ENCODE measurements at regions not wholly inside any gene's neighbourhood (a gene's known extent, or its start where the extent isn't known, plus 50 kb on each side); places are given as distances from the start of the nearest gene placed in this dataset.
"Not testable (repeated sequence)": the region's sequence is repeated elsewhere in the genome, so short reads cannot be mapped to it uniquely, and the experiment has no call there.

DNA sequence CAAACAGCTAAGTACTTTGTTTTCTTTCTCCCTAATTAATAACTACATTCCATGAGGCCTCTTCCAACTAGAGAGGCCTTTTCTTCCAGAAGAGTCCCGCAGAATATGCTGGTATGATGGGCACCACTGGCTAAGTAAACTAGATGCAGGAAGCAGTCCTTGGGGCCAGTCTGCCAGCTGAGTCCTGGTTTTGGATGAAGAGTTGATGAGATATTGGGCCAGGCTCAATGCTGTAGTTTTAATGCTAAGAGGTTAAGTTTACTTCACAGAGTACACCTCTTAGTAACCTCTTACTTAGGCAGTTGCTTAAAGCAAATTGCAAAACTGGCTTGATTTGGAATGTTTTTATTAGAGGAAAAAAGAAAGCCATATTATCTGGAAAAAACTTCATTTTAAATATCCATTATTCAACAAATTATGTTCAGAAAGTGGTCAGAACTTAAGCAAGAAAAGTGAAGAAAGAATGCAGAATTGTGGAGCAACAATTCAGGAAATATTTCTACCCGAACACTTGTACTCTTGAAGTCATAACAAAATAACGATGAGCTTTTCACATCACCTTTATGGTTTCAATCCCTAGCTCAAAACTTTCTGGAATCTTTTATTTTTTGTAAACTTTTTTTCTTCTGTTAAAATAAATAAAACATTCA lies 178.4 kb upstream of the CDIN1 start:
- no peak for DNase-seq (ENCODE audit: low read depth, low spot score)

- no peak for DNase-seq (ENCODE audit: low read depth, low spot score)
These were observed 177.8 kb upstream of the CDIN1 start for GRCh38 chr15:36401586-36401966.

GRCh38 chr15:36403351-36403750 lies 176.1 kb upstream of the CDIN1 start:
- no peak for DNase-seq (ENCODE audit: low read depth, low spot score)

DNA sequence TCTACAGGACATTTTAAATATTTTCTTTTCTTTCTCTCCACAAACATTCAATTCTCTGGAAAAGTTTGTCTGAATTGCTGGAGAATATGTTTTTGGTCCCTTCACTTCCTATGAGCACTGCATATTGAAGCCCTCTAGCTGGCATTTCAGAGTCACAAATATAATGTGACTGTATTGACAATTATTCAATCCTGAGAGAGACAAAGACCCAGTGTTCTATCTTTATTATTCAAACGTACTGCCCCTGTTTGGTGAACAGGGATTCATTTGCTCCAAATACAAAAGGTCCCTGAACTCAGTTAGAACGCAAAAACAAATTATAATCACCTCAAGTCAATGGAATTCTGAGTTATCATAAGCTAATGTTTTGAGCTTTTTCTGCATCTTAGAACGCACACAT lies 173.1 kb upstream of the CDIN1 start:
- no peak for DNase-seq (ENCODE audit: low read depth, low spot score)

- DNase-seq (ENCODE audit: low read depth, low spot score): no peak
These were observed 172.5 kb upstream of the CDIN1 start for GRCh38 chr15:36406911-36407310.

DNA sequence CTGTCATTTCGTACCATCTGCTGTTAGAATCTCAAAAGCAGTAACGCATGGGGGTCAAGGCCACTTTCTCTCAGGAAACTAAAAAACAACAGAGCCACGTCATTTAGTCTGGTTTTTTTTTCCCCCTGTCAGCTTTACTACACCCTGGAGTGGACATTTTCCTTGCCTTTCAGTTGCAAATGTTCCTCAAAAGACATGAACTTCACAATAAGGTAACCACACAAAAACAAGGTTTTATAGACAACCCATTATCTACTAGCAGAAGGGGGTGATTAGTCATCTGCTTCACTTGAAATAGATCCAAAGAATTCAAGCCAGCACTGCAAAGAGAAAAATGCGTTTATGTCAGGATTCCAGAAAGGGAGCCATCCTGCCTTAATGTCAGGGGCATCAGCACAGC lies 171.8 kb upstream of the CDIN1 start:
- peak; percentile 65 for DNase-seq (ENCODE audit: low read depth, low spot score)

DNA sequence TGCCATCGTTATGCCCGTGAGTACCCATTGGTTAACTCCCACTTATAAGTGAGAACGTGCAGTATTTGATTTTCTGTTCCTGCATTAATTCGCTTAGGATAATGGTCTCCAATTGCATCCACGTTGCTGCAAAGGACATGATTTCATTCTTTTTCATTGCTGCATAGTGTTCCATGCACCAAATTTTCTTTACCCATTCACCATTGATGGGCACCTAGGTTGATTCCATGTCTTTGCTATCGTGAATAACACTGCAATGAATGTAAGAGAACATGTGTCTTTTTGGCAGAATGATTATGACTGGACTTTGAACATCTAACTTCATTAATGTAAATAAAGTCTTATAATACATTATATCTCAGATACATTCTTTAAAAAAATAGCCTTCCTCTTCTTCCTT lies 169.6 kb upstream of the CDIN1 start:
- DNase-seq (ENCODE audit: low read depth, low spot score): no peak

DNA sequence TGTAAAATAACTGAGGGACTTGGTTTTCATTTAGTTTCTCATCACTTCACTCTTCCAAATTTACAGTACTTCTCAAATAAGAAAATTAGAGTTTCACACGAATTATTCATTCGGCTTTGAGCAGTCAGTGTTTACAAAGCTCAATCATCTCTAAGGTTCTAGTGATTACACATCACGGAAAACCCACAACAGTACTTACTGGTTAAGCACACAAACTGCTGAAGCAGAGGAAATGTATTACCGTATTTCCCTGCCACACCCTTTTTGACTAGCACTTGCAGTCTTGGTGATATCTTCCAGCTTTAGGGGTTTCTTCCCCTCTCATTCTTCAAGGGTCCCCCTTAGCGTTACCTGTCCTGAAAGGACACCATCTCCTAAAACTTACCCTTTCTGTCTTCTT lies 164.8 kb upstream of the CDIN1 start:
- DNase-seq (ENCODE audit: low read depth, low spot score): peak; percentile 26

- DNase-seq (ENCODE audit: low read depth, low spot score): no peak
These were observed 163.8 kb upstream of the CDIN1 start for GRCh38 chr15:36415643-36416042.

GRCh38 chr15:36422631-36423030 lies 156.8 kb upstream of the CDIN1 start:
- DNase-seq (ENCODE audit: low read depth, low spot score): no peak

DNA sequence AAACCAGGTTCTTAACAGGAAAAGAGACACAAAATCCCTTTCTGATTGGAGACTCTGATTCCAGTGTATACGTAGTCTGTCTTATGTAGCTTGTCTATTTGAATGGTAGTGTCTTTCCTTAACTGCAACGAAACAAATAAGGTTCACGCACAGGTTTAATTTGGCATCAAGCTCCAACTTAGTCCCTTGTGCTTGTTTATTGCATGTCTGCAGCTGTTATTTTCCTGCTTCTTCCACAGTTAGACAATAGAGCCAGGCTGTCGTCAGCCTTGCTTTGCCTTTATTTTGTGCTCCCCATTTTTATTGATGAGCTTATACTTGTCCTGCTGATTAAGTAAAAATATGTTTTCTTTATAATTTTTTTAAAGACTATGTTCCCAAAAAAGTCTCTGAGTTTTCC lies 152.7 kb upstream of the CDIN1 start:
- DNase-seq (ENCODE audit: low read depth, low spot score): no peak

DNA sequence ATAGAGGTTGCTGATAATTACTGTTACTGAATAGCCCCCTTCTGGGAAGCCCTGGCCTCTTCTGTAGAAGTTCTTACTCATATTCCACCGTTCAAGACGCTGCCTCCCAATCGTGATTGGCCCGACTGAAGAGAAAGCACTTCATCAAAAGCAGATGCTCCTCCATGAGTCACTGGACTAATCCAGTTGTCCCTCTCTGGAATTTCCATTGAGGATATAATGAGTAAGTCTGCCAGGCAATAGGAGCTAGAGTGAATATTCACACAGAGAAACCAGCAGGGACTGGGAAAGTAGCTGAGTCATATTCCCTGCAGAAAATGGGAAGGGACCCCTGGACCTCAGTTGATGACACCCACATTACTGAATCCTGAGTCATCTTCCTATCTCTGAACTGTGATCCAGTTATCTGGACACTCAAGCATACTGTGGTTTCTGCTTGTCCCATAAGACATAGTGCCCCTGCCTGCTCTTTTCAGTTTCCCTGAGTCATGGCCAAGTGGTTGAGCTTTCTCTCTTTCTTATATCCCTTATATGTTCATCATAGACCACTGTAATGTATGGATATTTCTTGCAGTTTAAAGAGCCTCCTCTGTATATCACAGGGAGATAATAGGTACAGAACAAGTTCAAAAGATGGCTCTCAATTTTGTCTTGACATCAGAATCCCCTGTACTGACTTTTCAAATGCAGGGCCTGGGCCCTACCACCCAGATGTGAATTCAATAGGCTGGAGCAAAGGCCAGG lies 151.2 kb upstream of the CDIN1 start:
- peak; percentile 85 for DNase-seq (ENCODE audit: low read depth, low spot score)

DNA sequence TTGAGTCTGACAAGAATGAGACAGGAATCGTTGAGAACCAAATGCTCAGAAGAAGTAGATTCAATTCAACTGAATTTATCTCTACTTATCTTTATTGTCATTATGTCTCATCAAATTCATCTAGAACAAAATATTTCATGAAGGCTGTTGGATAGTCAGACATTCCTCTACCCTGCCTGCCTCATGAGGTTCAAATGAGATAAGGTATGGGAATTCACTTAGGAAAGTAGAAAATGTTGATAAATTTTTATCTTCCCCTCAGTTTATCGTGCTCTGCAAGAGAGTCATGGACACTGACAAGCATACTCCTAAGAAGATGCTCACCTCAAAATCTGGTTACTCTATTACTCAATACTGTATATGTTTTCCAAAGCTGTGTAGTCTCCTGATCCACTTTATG lies 149.7 kb upstream of the CDIN1 start:
- no peak for DNase-seq (ENCODE audit: low read depth, low spot score)

DNA sequence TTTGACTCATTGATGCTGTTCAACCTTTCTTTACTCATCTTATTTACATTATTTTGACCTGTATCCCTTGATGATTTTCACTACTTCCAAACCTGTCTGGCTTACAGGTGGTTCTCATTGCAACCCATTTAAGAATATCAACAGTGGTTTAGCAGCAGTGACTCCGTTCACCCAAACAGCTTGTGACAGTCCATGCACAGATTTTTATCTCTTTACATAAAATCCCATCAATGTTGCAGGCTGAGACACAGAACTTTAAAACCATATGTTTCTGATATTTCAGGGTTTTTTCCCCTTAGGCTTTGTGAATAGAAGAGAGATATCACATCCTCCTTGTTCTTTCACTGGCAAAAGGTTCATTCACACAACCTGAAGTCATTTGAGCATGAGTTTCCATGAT lies 149.1 kb upstream of the CDIN1 start:
- DNase-seq (ENCODE audit: low read depth, low spot score): no peak

DNA sequence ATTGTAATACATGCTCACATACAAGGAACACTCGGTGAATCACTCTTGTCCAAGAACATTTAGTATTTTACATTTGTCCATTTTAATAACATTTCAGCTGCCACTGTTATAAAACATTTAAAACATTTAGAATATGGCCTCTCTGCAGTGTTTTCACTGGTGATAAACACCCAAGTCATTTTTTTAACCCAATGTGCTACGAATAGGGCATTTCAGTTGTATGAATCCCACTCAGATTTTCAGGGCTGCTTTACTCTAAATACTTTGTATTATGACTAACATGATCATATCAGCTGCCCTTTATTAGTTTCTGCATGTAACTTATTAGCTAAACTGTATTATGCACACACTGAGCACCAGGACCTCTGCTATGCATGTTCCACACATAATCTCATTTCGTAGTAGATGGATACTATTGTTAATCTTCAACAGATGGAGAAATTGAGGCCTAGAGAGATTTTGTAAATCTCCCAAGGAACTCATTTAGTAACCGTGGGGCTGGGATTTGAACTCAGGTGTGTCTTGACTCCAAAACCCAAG lies 148.6 kb upstream of the CDIN1 start:
- no peak for DNase-seq (ENCODE audit: low read depth, low spot score)

DNA sequence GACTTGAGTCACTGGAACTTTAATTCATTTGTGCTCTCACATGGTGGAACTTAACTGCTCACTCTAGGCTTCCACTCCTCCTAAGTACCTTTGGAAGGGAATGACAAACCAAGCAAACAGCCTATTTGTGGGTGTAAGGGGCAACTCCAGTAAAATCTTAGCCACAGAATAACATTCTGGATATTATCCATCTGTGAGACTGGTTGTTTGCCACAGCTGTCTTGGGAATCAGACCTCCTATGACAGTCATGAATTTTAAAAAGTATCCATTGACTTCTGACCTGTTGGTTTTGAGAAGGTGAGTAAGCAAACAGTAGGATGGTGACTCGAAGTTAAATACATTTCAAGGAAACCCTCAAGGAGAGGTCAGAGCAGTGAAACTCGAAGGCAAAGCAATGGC lies 147.3 kb upstream of the CDIN1 start:
- peak; percentile 44 for DNase-seq (ENCODE audit: low read depth, low spot score)

DNA sequence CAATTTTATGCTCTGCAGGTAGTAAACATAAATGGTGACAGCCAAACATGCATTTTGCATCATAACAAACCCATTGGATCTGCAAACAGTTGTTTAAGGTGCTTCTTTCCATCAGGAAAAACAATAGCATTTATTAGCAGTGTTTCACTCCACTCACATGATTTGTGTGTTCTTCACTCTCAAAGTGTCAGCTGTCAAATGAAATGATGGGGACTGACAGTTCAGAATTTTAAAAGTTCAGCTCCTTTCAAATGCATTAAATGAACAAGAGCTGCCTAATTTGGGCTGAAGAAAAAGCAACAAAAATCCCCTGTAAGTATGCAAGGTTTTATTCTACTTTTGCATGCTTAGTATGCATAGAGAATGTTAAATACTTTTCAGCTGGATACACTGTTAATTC lies 145.2 kb upstream of the CDIN1 start:
- no peak for DNase-seq (ENCODE audit: low read depth, low spot score)

GRCh38 chr15:36438499-36438898 lies 140.9 kb upstream of the CDIN1 start:
- no peak for DNase-seq (ENCODE audit: low read depth, low spot score)

GRCh38 chr15:36447373-36447772 lies 132.1 kb upstream of the CDIN1 start:
- DNase-seq (ENCODE audit: low read depth, low spot score): no peak

DNA sequence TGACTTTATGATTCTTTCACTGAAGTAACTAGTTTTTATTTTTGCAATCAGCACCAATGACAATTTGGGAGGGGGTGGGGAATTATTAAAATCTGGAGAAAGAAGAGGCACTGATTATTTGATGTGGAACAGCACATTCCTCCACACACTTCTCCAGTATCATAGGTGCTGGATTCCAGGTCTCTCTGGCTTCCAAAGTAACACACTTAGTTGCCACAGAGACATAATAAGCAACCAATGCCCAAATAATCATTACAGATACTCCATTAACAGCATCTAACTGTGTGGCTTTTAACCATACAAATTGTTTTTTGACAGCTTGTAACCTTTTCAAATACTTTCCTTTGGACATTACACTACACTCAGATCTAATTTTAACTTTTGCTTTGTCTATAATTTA lies 131.0 kb upstream of the CDIN1 start:
- DNase-seq (ENCODE audit: low read depth, low spot score): no peak

DNA sequence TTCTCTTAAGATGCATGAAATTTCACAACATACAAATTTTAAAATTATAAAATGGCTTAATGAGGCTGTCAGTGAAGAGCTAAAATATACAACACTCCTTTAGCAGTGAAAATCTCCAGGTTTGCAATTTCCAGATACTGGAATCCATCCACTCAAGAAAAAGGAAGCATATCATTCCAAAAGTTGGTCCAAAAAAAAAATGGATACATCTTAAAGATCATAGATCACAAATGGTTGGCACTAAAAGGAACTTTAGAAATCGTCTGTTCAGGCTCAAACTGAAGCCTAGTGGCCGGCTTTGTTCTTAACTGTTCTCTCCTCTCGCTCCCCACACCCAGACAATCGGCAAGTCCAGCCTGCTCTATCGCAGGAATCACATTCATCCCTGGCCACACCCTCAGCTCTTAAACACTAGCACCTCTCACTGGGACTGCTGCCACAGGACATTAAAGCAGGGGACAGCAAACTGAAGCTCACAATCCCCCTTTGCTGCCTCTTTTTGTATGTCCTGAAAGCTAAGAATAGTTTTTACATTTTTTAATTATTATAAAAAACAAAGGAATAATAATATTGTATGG lies 130.3 kb upstream of the CDIN1 start:
- DNase-seq (ENCODE audit: low read depth, low spot score): peak; percentile 16

DNA sequence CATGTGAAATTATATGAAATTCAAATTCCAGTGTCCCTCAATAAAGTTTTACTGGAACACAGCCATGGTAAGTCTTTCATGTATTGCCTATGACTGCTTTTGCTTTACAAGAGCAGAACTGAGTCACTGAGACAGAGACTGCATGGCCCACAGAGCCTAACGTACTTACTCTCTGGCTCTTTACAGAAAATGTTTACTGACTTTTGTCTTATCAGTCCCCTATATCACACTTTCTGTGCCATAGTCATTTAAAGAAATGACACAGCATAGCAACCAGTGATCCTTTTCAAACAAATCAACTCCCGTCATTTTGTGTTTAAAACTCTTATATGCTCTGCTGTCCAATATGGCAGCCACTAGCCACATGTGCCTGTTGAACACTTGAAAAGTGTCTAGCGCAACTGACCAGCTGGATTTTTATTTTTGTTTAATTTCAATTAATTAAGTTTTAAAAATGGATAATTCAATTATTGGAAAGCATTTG lies 129.7 kb upstream of the CDIN1 start:
- DNase-seq (ENCODE audit: low read depth, low spot score): no peak

- not testable (repeated sequence) for DNase-seq (ENCODE audit: low read depth, low spot score)
These were observed 125.2 kb upstream of the CDIN1 start for GRCh38 chr15:36454244-36454643.

Measured in astrocyte of the hippocampus (primary cell).